ENCODE measurements at regions not wholly inside any gene's neighbourhood (a gene's known extent, or its start where the extent isn't known, plus 50 kb on each side); places are given as distances from the start of the nearest gene placed in this dataset.

GRCh38 chr2:234788381-234788780 is 163.4 kb upstream of the SH3BP4 start:
- Histone ChIP-seq H3K27ac (no peak overlapping the region), H3K27me3 (no peaks in the 10 kb centered on the region), H3K36me3 (no peaks in the 10 kb centered on the region), H3K4me3 (no peak overlapping the region), H3K9me3 (peaks cover 0 to 11% (median 3%) of the 10 kb centered on the region in 12 donors), H3K4me1 (no peaks in the 10 kb centered on the region)
- ATAC-seq = no peak
- intact Hi-C loops (cut with DNase I) = no loop called here
- TF ChIP-seq POLR2A (IDR thresholded peaks at IDR 0.05) = no peak
- TF ChIP-seq, protein P1, sequence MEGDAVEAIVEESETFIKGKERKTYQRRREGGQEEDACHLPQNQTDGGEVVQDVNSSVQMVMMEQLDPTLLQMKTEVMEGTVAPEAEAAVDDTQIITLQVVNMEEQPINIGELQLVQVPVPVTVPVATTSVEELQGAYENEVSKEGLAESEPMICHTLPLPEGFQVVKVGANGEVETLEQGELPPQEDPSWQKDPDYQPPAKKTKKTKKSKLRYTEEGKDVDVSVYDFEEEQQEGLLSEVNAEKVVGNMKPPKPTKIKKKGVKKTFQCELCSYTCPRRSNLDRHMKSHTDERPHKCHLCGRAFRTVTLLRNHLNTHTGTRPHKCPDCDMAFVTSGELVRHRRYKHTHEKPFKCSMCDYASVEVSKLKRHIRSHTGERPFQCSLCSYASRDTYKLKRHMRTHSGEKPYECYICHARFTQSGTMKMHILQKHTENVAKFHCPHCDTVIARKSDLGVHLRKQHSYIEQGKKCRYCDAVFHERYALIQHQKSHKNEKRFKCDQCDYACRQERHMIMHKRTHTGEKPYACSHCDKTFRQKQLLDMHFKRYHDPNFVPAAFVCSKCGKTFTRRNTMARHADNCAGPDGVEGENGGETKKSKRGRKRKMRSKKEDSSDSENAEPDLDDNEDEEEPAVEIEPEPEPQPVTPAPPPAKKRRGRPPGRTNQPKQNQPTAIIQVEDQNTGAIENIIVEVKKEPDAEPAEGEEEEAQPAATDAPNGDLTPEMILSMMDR (IDR thresholded peaks at IDR 0.05) = no peak
- WGBS, 4 donors = 57 to 69% (median 64%) methylated on average over 5 of the region's 5 CpGs
- DNase-seq = no peak

- H3K36me3 ChIP-seq = no peaks in the 10 kb centered on the region
- TF ChIP-seq POLR2A (IDR thresholded peaks at IDR 0.05) = no peak
- TF ChIP-seq, protein P1 (IDR thresholded peaks at IDR 0.05) = no peak
- no peak overlapping the region for H3K27ac ChIP-seq
- ATAC-seq (no peak), DNase-seq (no peak)
- H3K4me3 ChIP-seq = no peak overlapping the region
- peaks cover 0 to 24% (median 14%) of the 10 kb centered on the region in 12 donors for H3K9me3 ChIP-seq
- no peaks in the 10 kb centered on the region for H3K4me1 ChIP-seq
- H3K27me3 ChIP-seq = no peaks in the 10 kb centered on the region
- WGBS, 4 donors = 79 to 88% (median 87%) methylated on average over 6 of the region's 6 CpGs
- intact Hi-C loops (cut with DNase I) = no loop called here
Measured at GRCh38 chr2:234787114-234787513, 164.7 kb upstream of the SH3BP4 start.

- 80 to 94% (median 87%) methylated on average over 5 of the region's 5 CpGs for WGBS, 4 donors
Measured at GRCh38 chr2:234773764-234774409, 177.9 kb upstream of the SH3BP4 start.

DNA sequence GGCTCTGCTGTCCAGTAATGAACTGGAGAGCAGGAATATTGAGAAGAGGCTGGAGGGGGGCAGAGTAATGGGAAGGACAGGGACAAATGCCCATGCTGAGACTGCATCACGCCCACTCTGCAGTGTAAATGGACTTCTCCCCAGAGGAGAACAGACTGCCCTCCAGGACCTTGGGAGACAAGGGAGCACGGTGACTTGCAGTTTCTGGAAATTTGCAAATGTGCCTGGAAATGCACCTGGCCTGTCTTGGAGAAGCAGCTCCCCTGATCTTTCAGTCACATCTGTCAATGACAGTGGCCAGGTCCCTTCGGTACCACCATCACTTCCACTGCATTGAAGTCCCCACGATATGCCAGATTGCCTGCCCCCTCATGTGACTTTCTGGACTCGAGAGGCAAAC is 178.7 kb upstream of the SH3BP4 start:
- no peaks in the 10 kb centered on the region for H3K27me3 ChIP-seq
- H3K36me3 ChIP-seq = no peaks in the 10 kb centered on the region
- no peaks in the 10 kb centered on the region for H3K9me3 ChIP-seq
- TF ChIP-seq, protein P1 (IDR thresholded peaks at IDR 0.05) = no peak
- TF ChIP-seq POLR2A (IDR thresholded peaks at IDR 0.05) = no peak
- DNase-seq (no peak), ATAC-seq (no peak)
- H3K27ac ChIP-seq = no peak overlapping the region
- no peak overlapping the region for H3K4me3 ChIP-seq
- intact Hi-C loops (cut with DNase I) = no loop called here
- H3K4me1 ChIP-seq = peaks cover 0 to 7% (median 0%) of the 10 kb centered on the region in 12 donors
- WGBS, 4 donors = 81 to 87% (median 83%) methylated on average over 5 of the region's 5 CpGs

More at GRCh38 chr2:234773764-234774409, 177.9 kb upstream of the SH3BP4 start:
- DNase-seq (no peak), ATAC-seq (no peak)
- Histone ChIP-seq H3K9me3 (no peaks in the 10 kb centered on the region), H3K27ac (no peak overlapping the region), H3K4me1 (peaks cover 0 to 7% (median 0%) of the 10 kb centered on the region in 12 donors), H3K27me3 (no peaks in the 10 kb centered on the region), H3K36me3 (no peaks in the 10 kb centered on the region), H3K4me3 (no peak overlapping the region)
- TF ChIP-seq, protein P1 (IDR thresholded peaks at IDR 0.05) = no peak
- TF ChIP-seq POLR2A (IDR thresholded peaks at IDR 0.05) = no peak
- intact Hi-C loops (cut with DNase I) = no loop called here

Measured in heart left ventricle (tissue), 16 donors.